OCI-LY1 (cell line): ENCODE measurements at regions not wholly inside any gene's neighbourhood (a gene's known extent, or its start where the extent isn't known, plus 50 kb on each side); places are given as distances from the start of the nearest gene placed in this dataset.

ENCODE experiments used
- H2AFZ ChIP-seq: fragments of 200-600 bp; sonication (generic), shearing (Covaris generic); 2 replicates; pipeline ENCODE4 v1.6.0; 2014; ENCODE audit warnings: antibody characterized with exemption, mild to moderate bottlenecking, low read length
- H3F3A ChIP-seq: fragments of 200-600 bp; sonication (generic), shearing (Covaris generic); 2 replicates; pipeline ENCODE4 v1.6.0; 2014; ENCODE audit warnings: mild to moderate bottlenecking, antibody characterized with exemption, low read length, moderate library complexity; ENCODE audit not compliant: insufficient read depth
- H3K27ac ChIP-seq: fragments of 200-600 bp; sonication (generic); 2 replicates; pipeline ENCODE4 v1.5.1; 2014; ENCODE audit warnings: low read length, mixed run types, mild to moderate bottlenecking, low read depth; ENCODE audit not compliant: poor library complexity, severe bottlenecking
- H3K27me3 ChIP-seq: fragments of 200-600 bp; sonication (generic); 2 replicates; pipeline ENCODE4 v1.6.0; 2014; ENCODE audit warnings: antibody characterized with exemption, mild to moderate bottlenecking, low read length, moderate library complexity; ENCODE audit not compliant: insufficient read depth
- H3K36me3 ChIP-seq: fragments of 200-600 bp; sonication (generic); 2 replicates; pipeline ENCODE4 v1.6.1; 2014; ENCODE audit warnings: mild to moderate bottlenecking, antibody characterized with exemption, low read length, moderate library complexity, mixed read lengths; ENCODE audit not compliant: insufficient read depth
- H3K4me1 ChIP-seq: fragments of 200-600 bp; sonication (generic); 2 replicates; pipeline ENCODE4 v1.5.1; 2014; ENCODE audit warnings: mild to moderate bottlenecking, low read length, moderate library complexity; ENCODE audit not compliant: insufficient read depth, severe bottlenecking
- H3K4me2 ChIP-seq: fragments of 200-600 bp; sonication (generic), shearing (Covaris generic); 2 replicates; pipeline ENCODE4 v1.6.1; 2014; ENCODE audit warnings: low read length
- H3K4me3 ChIP-seq: fragments of 200-600 bp; sonication (generic); 2 replicates; pipeline ENCODE4 v1.5.1; 2014; ENCODE audit warnings: low read length, low read depth, mild to moderate bottlenecking, mixed read lengths; ENCODE audit not compliant: poor library complexity, severe bottlenecking
- H3K79me2 ChIP-seq: fragments of 200-600 bp; shearing (Covaris generic); 2 replicates; pipeline ENCODE4 v1.6.1; 2016; ENCODE audit warnings: mixed run types, low read length, mixed read lengths; ENCODE audit not compliant: insufficient read depth
- H3K9ac ChIP-seq: fragments of 200-600 bp; sonication (generic), shearing (Covaris generic); 2 replicates; pipeline ENCODE4 v1.6.1; 2014; ENCODE audit warnings: mild to moderate bottlenecking, low read length, mixed read lengths
- H3K9me2 ChIP-seq: fragments of 200-600 bp; sonication (generic), shearing (Covaris generic); 2 replicates; pipeline ENCODE4 v1.6.1; 2014; ENCODE audit warnings: low read depth, mild to moderate bottlenecking, low read length, mixed read lengths
- H3K9me3 ChIP-seq: fragments of 200-600 bp; shearing (Covaris generic); 2 replicates; pipeline ENCODE4 v1.6.1; 2014; ENCODE audit warnings: low read length, mixed read lengths
- H4K20me1 ChIP-seq: fragments of 200-600 bp; sonication (generic), shearing (Covaris generic); 2 replicates; pipeline ENCODE4 v1.6.0; 2016; ENCODE audit warnings: mild to moderate bottlenecking, low read length; ENCODE audit not compliant: insufficient read depth
- EZH2 ChIP-seq: fragments of 200-600 bp; sonication (generic), shearing (Covaris generic); IDR thresholded peaks from 2 replicates; pipeline ENCODE4 v1.8.0; 2017; ENCODE audit warnings: borderline replicate concordance, mixed run types, mild to moderate bottlenecking, antibody characterized with exemption, low read length, moderate library complexity, mixed read lengths
- TF ChIP-seq, protein P1 (sequence below): fragments of 200-600 bp; sonication (generic), shearing (Covaris generic); IDR thresholded peaks from 2 replicates; pipeline ENCODE4 v1.5.1; 2017; ENCODE audit warnings: mild to moderate bottlenecking, antibody characterized with exemption, low read length, moderate library complexity, mixed read lengths

- Histone ChIP-seq H3K9ac (no peak overlapping the region), H3K79me2 (no peaks in the 10 kb centered on the region), H4K20me1 (no peaks in the 10 kb centered on the region), H3K4me2 (no peak overlapping the region), H3K9me3 (no peaks in the 10 kb centered on the region), H2AFZ (no peak overlapping the region), H3K36me3 (no peaks in the 10 kb centered on the region), H3K27me3 (no peaks in the 10 kb centered on the region), H3F3A (no peaks in the 10 kb centered on the region), H3K27ac (no peak overlapping the region), H3K4me1 (no peaks in the 10 kb centered on the region), H3K4me3 (no peak overlapping the region), H3K9me2 (no peaks in the 10 kb centered on the region)
- no peak for TF ChIP-seq EZH2
- TF ChIP-seq, protein P1, sequence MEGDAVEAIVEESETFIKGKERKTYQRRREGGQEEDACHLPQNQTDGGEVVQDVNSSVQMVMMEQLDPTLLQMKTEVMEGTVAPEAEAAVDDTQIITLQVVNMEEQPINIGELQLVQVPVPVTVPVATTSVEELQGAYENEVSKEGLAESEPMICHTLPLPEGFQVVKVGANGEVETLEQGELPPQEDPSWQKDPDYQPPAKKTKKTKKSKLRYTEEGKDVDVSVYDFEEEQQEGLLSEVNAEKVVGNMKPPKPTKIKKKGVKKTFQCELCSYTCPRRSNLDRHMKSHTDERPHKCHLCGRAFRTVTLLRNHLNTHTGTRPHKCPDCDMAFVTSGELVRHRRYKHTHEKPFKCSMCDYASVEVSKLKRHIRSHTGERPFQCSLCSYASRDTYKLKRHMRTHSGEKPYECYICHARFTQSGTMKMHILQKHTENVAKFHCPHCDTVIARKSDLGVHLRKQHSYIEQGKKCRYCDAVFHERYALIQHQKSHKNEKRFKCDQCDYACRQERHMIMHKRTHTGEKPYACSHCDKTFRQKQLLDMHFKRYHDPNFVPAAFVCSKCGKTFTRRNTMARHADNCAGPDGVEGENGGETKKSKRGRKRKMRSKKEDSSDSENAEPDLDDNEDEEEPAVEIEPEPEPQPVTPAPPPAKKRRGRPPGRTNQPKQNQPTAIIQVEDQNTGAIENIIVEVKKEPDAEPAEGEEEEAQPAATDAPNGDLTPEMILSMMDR = no peak
Observed at GRCh38 chr11:11056749-11057471, 199.1 kb upstream of the ZBED5 start.

- Histone ChIP-seq H3F3A (no peaks in the 10 kb centered on the region), H4K20me1 (no peaks in the 10 kb centered on the region), H3K9me2 (no peaks in the 10 kb centered on the region), H3K4me1 (no peaks in the 10 kb centered on the region), H3K4me3 (no peak overlapping the region), H3K9ac (no peak overlapping the region), H3K79me2 (no peaks in the 10 kb centered on the region), H3K36me3 (no peaks in the 10 kb centered on the region), H3K9me3 (no peaks in the 10 kb centered on the region), H3K27me3 (no peaks in the 10 kb centered on the region), H3K4me2 (no peak overlapping the region), H2AFZ (no peak overlapping the region), H3K27ac (no peak overlapping the region)
- TF ChIP-seq EZH2 = no peak
- TF ChIP-seq, protein P1 = no peak
Observed at GRCh38 chr11:11056316-11056715, 198.5 kb upstream of the ZBED5 start.

- Histone ChIP-seq H3K4me3 (no peak overlapping the region), H4K20me1 (no peaks in the 10 kb centered on the region), H3K36me3 (no peaks in the 10 kb centered on the region), H3F3A (no peaks in the 10 kb centered on the region), H3K4me2 (no peak overlapping the region), H3K79me2 (no peaks in the 10 kb centered on the region), H3K4me1 (no peaks in the 10 kb centered on the region), H3K9ac (no peak overlapping the region), H3K9me3 (no peaks in the 10 kb centered on the region), H3K27me3 (no peaks in the 10 kb centered on the region), H3K27ac (no peak overlapping the region), H2AFZ (no peak overlapping the region), H3K9me2 (no peaks in the 10 kb centered on the region)
- TF ChIP-seq, protein P1 = no peak
- no peak for TF ChIP-seq EZH2
Observed at GRCh38 chr11:11047851-11048610, 190.2 kb upstream of the ZBED5 start.
